H9 (cell line): ENCODE measurements at regions not wholly inside any gene's neighbourhood (a gene's known extent, or its start where the extent isn't known, plus 50 kb on each side); places are given as distances from the start of the nearest gene placed in this dataset.

Experiments
- DNase-seq: peaks from one replicate; pipeline ENCODE4 v3.0.0-alpha.2; 2017
- H2AFZ ChIP-seq: one replicate; pipeline ENCODE4 v1.6.1; 2013; ENCODE audit warnings: mild to moderate bottlenecking, low read length, control low read depth, moderate library complexity
- H2AK5ac ChIP-seq: 2 replicates; pipeline ENCODE4 v1.6.1; 2013; ENCODE audit warnings: low read length, control low read depth, mixed read lengths; ENCODE audit not compliant: insufficient read length
- H2BK120ac ChIP-seq: one replicate; pipeline ENCODE4 v1.6.1; 2013; ENCODE audit warnings: low read depth, mild to moderate bottlenecking, low read length, control low read depth, inconsistent platforms; ENCODE audit not compliant: poor library complexity, severe bottlenecking
- H2BK12ac ChIP-seq: 2 replicates; pipeline ENCODE4 v1.6.1; 2013; ENCODE audit warnings: low read length, control low read depth, mixed read lengths, low read depth; ENCODE audit not compliant: insufficient read length
- H2BK15ac ChIP-seq: 2 replicates; pipeline ENCODE4 v1.6.1; 2013; ENCODE audit warnings: low read depth, low read length, control low read depth
- H2BK20ac ChIP-seq: one replicate; pipeline ENCODE4 v1.6.1; 2013; ENCODE audit warnings: low read depth, mild to moderate bottlenecking, low read length, control low read depth, inconsistent platforms; ENCODE audit not compliant: poor library complexity, severe bottlenecking
- H2BK5ac ChIP-seq: 2 replicates; pipeline ENCODE4 v1.6.1; 2013; ENCODE audit warnings: low read length, control low read depth, mixed read lengths; ENCODE audit not compliant: insufficient read length
- H3K14ac ChIP-seq: 2 replicates; pipeline ENCODE4 v1.6.1; 2013; ENCODE audit warnings: low read length, control low read depth; ENCODE audit not compliant: insufficient read depth
- H3K18ac ChIP-seq: 2 replicates; pipeline ENCODE4 v1.6.1; 2013; ENCODE audit warnings: low read depth, mild to moderate bottlenecking, mixed read lengths, low read length, control low read depth; ENCODE audit not compliant: insufficient read length
- H3K23ac ChIP-seq: 2 replicates; pipeline ENCODE4 v1.6.1; 2013; ENCODE audit warnings: low read length, control low read depth, mixed read lengths, low read depth; ENCODE audit not compliant: insufficient read length
- H3K23me2 ChIP-seq: 2 replicates; pipeline ENCODE4 v1.6.1; 2013; ENCODE audit warnings: low read depth, mild to moderate bottlenecking, mixed read lengths, low read length, control low read depth; ENCODE audit not compliant: insufficient read length, poor library complexity, severe bottlenecking
- H3K27ac ChIP-seq: 2 replicates; pipeline ENCODE4 v1.5.1; 2013; ENCODE audit warnings: low read length, control low read depth, mixed read lengths, low read depth; ENCODE audit not compliant: insufficient read length
- H3K27me3 ChIP-seq: 2 replicates; pipeline ENCODE4 v1.6.1; 2013; ENCODE audit warnings: low read length, control low read depth, inconsistent platforms; ENCODE audit not compliant: insufficient read depth
- H3K4ac ChIP-seq: 2 replicates; pipeline ENCODE4 v1.6.1; 2013; ENCODE audit warnings: low read depth, mild to moderate bottlenecking, control low read depth, inconsistent platforms, low read length, moderate library complexity
- H3K4me1 ChIP-seq: 2 replicates; pipeline ENCODE4 v1.6.1; 2013; ENCODE audit warnings: low read length, control low read depth, inconsistent platforms; ENCODE audit not compliant: insufficient read depth
- H3K4me2 ChIP-seq: 2 replicates; pipeline ENCODE4 v1.6.1; 2013; ENCODE audit warnings: low read length, control low read depth, mixed read lengths; ENCODE audit not compliant: insufficient read length, insufficient read depth
- H3K56ac ChIP-seq: 2 replicates; pipeline ENCODE4 v1.6.1; 2013; ENCODE audit warnings: low read depth, mild to moderate bottlenecking, mixed read lengths, low read length, control low read depth; ENCODE audit not compliant: insufficient read length
- H3K79me1 ChIP-seq: 2 replicates; pipeline ENCODE4 v1.6.1; 2013; ENCODE audit warnings: low read depth, mild to moderate bottlenecking, moderate library complexity, low read length, control low read depth, inconsistent platforms; ENCODE audit not compliant: insufficient read depth, poor library complexity, severe bottlenecking
- H3K79me2 ChIP-seq: 2 replicates; pipeline ENCODE4 v1.6.1; 2013; ENCODE audit warnings: low read length, control low read depth, inconsistent platforms; ENCODE audit not compliant: insufficient read depth
- H3K9ac ChIP-seq: 2 replicates; pipeline ENCODE4 v1.6.1; 2013; ENCODE audit warnings: low read length, control low read depth, mixed read lengths; ENCODE audit not compliant: insufficient read length; ENCODE audit errors: extremely low read depth
- H3K9me3 ChIP-seq: one replicate; pipeline ENCODE4 v1.6.1; 2013; ENCODE audit warnings: low read depth, low read length, inconsistent platforms; ENCODE audit not compliant: control insufficient read depth
- H3T11ph ChIP-seq: one replicate; pipeline ENCODE4 v1.6.1; 2013; ENCODE audit warnings: mild to moderate bottlenecking, low read length, control low read depth, inconsistent platforms
- H4K20me1 ChIP-seq: one replicate; pipeline ENCODE4 v1.6.1; 2013; ENCODE audit not compliant: control insufficient read depth, insufficient read length, insufficient read depth
- H4K5ac ChIP-seq: 2 replicates; pipeline ENCODE4 v1.6.1; 2013; ENCODE audit warnings: low read depth, mild to moderate bottlenecking, mixed read lengths, low read length, control low read depth; ENCODE audit not compliant: insufficient read length
- H4K8ac ChIP-seq: replicated peaks from 2 replicates; pipeline ENCODE4 v1.6.1; 2013; ENCODE audit warnings: low read length, control low read depth, mixed read lengths, low read depth; ENCODE audit not compliant: insufficient read length
- H4K91ac ChIP-seq: 2 replicates; pipeline ENCODE4 v1.6.1; 2013; ENCODE audit warnings: low read depth, mild to moderate bottlenecking, moderate library complexity, mixed read lengths, low read length, control low read depth; ENCODE audit not compliant: insufficient read length
- H3K27ac Mint-ChIP-seq, 3 experiments: 2 replicates in 2 of 3; 3 replicates in 1 of 3; pipeline ENCODE4 v1.8.0; 2020 to 2021; ENCODE audit warnings: mixed read lengths in 3 of 3, mild to moderate bottlenecking in 1 of 3, moderate library complexity in 1 of 3
- H3K27me3 Mint-ChIP-seq: 2 replicates; pipeline ENCODE4 v1.8.0; 2021; ENCODE audit warnings: low read depth, mild to moderate bottlenecking, moderate library complexity, mixed read lengths
- H3K36me3 Mint-ChIP-seq, 3 experiments: 2 replicates in 2 of 3; 3 replicates in 1 of 3; pipeline ENCODE4 v1.8.0; 2020 to 2021; ENCODE audit warnings: low read depth in 3 of 3, mixed read lengths in 3 of 3; ENCODE audit not compliant: insufficient read depth in 1 of 3
- H3K4me1 Mint-ChIP-seq, 2 experiments: 2 replicates each; pipeline ENCODE4 v1.8.0; 2020; ENCODE audit warnings: mixed read lengths in 2 of 2
- H3K4me3 Mint-ChIP-seq, 2 experiments: 2 replicates in 1 of 2; 3 replicates in 1 of 2; pipeline ENCODE4 v1.8.0; 2020 to 2021; ENCODE audit warnings: mild to moderate bottlenecking in 2 of 2, mixed read lengths in 2 of 2, moderate library complexity in 1 of 2
- H3K9me3 Mint-ChIP-seq, 2 experiments: 2 replicates in 1 of 2; 3 replicates in 1 of 2; pipeline ENCODE4 v1.8.0; 2020; ENCODE audit warnings: mild to moderate bottlenecking in 2 of 2, mixed read lengths in 2 of 2, moderate library complexity in 1 of 2
- WGBS: extraction: QIAGEN DNeasy Blood & Tissue Kit; methylation state at CpG from one replicate; pipeline ENCODE4 v1.1.7; 2013; ENCODE audit warnings: missing lambda C conversion rate, low lambda C conversion rate, mixed read lengths; ENCODE audit not compliant: insufficient read length; ENCODE audit errors: extremely low coverage; 5-methylcytosine and 5-hydroxymethylcytosine counted together
- TF ChIP-seq, protein P1 (sequence below): fragments of 200-600 bp; sonication (generic); conservative IDR thresholded peaks from 3 replicates; pipeline ENCODE4 v1.8.0; 2021; ENCODE audit warnings: antibody characterized with exemption, mild to moderate bottlenecking

- Histone ChIP-seq H4K5ac (no peak overlapping the region), H3K79me2 (no peaks in the 10 kb centered on the region), H2AFZ (no peak overlapping the region), H3K23ac (no peak overlapping the region), H3K4me2 (no peak overlapping the region), H3K4me1 (peaks cover 2% of the 10 kb centered on the region; the same call in 1 of the 2 replicates), H3K9ac (no peak overlapping the region), H4K91ac (no peak overlapping the region), H3K4ac (no peak overlapping the region), H3K14ac (no peak overlapping the region), H4K20me1 (no peaks in the 10 kb centered on the region), H2BK20ac (no peak overlapping the region), H3K23me2 (no peaks in the 10 kb centered on the region), H3K9me3 (no peaks in the 10 kb centered on the region), H3K56ac (no peak overlapping the region), H3K27me3 (no peaks in the 10 kb centered on the region), H2BK5ac (no peak overlapping the region), H3T11ph (no peak overlapping the region), H2AK5ac (no peak overlapping the region), H4K8ac (no peak overlapping the region), H2BK120ac (no peak overlapping the region), H2BK15ac (no peak overlapping the region), H3K79me1 (no peaks in the 10 kb centered on the region), H2BK12ac (no peak overlapping the region), H3K27ac (no peak overlapping the region), H3K18ac (no peak overlapping the region)
- peaks cover 47 to 56% of the 10 kb centered on the region in 2 experiments for H3K4me1 Mint-ChIP-seq
- H3K27ac Mint-ChIP-seq = peak overlapping the region in 1 of 3 experiments; percentile 93; a peak in 2 of 7 replicates
- H3K36me3 Mint-ChIP-seq = peaks cover 0 to 5% (median 0%) of the 10 kb centered on the region in 3 experiments; a peak in 1 of 7 replicates
- DNase-seq = no peak
- no peaks in the 10 kb centered on the region; a peak in 1 of 5 replicates for H3K9me3 Mint-ChIP-seq
- WGBS = no CpG with 5 or more reads among the region's 2 CpGs
- H3K27me3 Mint-ChIP-seq = no peaks in the 10 kb centered on the region; the same call in none of the 2 replicates
- no peak overlapping the region for H3K4me3 Mint-ChIP-seq
- TF ChIP-seq, protein P1, sequence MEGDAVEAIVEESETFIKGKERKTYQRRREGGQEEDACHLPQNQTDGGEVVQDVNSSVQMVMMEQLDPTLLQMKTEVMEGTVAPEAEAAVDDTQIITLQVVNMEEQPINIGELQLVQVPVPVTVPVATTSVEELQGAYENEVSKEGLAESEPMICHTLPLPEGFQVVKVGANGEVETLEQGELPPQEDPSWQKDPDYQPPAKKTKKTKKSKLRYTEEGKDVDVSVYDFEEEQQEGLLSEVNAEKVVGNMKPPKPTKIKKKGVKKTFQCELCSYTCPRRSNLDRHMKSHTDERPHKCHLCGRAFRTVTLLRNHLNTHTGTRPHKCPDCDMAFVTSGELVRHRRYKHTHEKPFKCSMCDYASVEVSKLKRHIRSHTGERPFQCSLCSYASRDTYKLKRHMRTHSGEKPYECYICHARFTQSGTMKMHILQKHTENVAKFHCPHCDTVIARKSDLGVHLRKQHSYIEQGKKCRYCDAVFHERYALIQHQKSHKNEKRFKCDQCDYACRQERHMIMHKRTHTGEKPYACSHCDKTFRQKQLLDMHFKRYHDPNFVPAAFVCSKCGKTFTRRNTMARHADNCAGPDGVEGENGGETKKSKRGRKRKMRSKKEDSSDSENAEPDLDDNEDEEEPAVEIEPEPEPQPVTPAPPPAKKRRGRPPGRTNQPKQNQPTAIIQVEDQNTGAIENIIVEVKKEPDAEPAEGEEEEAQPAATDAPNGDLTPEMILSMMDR = no peak
Observed at GRCh38 chr2:160582081-160582480, 88.5 kb upstream of the RBMS1 start.
